PC-9 (cell line): ENCODE measurements at regions not wholly inside any gene's neighbourhood (a gene's known extent, or its start where the extent isn't known, plus 50 kb on each side); places are given as distances from the start of the nearest gene placed in this dataset.

Source experiments
- CTCF ChIP-seq: fragments of 200-600 bp; sonication (generic); conservative IDR thresholded peaks from 2 replicates; pipeline ENCODE4 v1.6.1; 2017; ENCODE audit warnings: mixed run types, antibody characterized with exemption, mild to moderate bottlenecking, moderate library complexity
- EZH2 ChIP-seq: fragments of 200-600 bp; sonication (generic); IDR thresholded peaks from 2 replicates; pipeline ENCODE4 v1.8.0; 2017; ENCODE audit warnings: antibody characterized with exemption, low read depth

GRCh38 chr5:110275878-110276277 lies 450.6 kb downstream of the TMEM232 start:
- no peak for TF ChIP-seq CTCF
- no peak for TF ChIP-seq EZH2
